Neuronal stem cell (in vitro differentiated cells): ENCODE measurements at regions not wholly inside any gene's neighbourhood (a gene's known extent, or its start where the extent isn't known, plus 50 kb on each side); places are given as distances from the start of the nearest gene placed in this dataset.

ENCODE experiments used
- DNase-seq: peaks from one replicate; pipeline ENCODE4 v3.0.0-alpha.2; 2013; ENCODE audit warnings: low spot score
- H2AFZ ChIP-seq: one replicate; pipeline ENCODE4 v1.6.1; 2013; ENCODE audit warnings: mild to moderate bottlenecking, low read length, inconsistent platforms
- H2AK5ac ChIP-seq: 2 replicates; pipeline ENCODE4 v1.6.1; 2013; ENCODE audit warnings: low read depth, mild to moderate bottlenecking, inconsistent platforms, low read length, moderate library complexity, mixed read lengths
- H2BK120ac ChIP-seq: 2 replicates; pipeline ENCODE4 v1.6.1; 2013; ENCODE audit warnings: low read depth, mild to moderate bottlenecking, inconsistent platforms, low read length, moderate library complexity, mixed read lengths
- H2BK12ac ChIP-seq: one replicate; pipeline ENCODE4 v1.6.1; 2013; ENCODE audit warnings: low read length, inconsistent platforms
- H2BK15ac ChIP-seq: 2 replicates; pipeline ENCODE4 v1.6.1; 2013; ENCODE audit warnings: mild to moderate bottlenecking, low read length, inconsistent platforms, mixed read lengths
- H2BK5ac ChIP-seq: one replicate; pipeline ENCODE4 v1.6.1; 2013; ENCODE audit warnings: inconsistent platforms, mild to moderate bottlenecking, low read length, moderate library complexity
- H3K14ac ChIP-seq: one replicate; pipeline ENCODE4 v1.6.1; 2013; ENCODE audit warnings: low read length, inconsistent platforms
- H3K18ac ChIP-seq: 2 replicates; pipeline ENCODE4 v1.6.1; 2013; ENCODE audit warnings: low read length, inconsistent platforms
- H3K23ac ChIP-seq: 2 replicates; pipeline ENCODE4 v1.6.1; 2013; ENCODE audit warnings: low read depth, mild to moderate bottlenecking, mixed read lengths, low read length, inconsistent platforms; ENCODE audit not compliant: poor library complexity
- H3K27ac ChIP-seq: replicated peaks from 3 replicates; pipeline ENCODE4 v1.5.1; 2013; ENCODE audit warnings: low read length, inconsistent platforms
- H3K27me3 ChIP-seq, 3 experiments: 2 replicates each; pipeline ENCODE4 v1.6.1; 2013; ENCODE audit warnings: low read length in 3 of 3, mild to moderate bottlenecking in 2 of 3, inconsistent platforms in 1 of 3, low read depth in 1 of 3, mixed read lengths in 1 of 3, moderate library complexity in 1 of 3; ENCODE audit not compliant: control insufficient read depth in 3 of 3, insufficient read depth in 3 of 3
- H3K36me3 ChIP-seq, 2 donors: replicated peaks in 1 of 2; 2 replicates each; pipeline ENCODE4 v1.6.1; 2013; ENCODE audit warnings: low read length in 2 of 2; ENCODE audit not compliant: control insufficient read depth in 2 of 2, insufficient read depth in 2 of 2
- H3K4ac ChIP-seq: 2 replicates; pipeline ENCODE4 v1.6.1; 2013; ENCODE audit warnings: inconsistent platforms, mild to moderate bottlenecking, low read length, moderate library complexity
- H3K4me1 ChIP-seq, 2 donors: 1 replicate in 1 of 2; 2 replicates in 1 of 2; pipeline ENCODE4 v1.6.1; 2013; ENCODE audit warnings: low read length in 2 of 2, low read depth in 1 of 2; ENCODE audit not compliant: control insufficient read depth in 2 of 2, insufficient read depth in 1 of 2
- H3K4me2 ChIP-seq: one replicate; pipeline ENCODE4 v1.6.1; 2013; ENCODE audit warnings: mild to moderate bottlenecking, low read length, inconsistent platforms; ENCODE audit not compliant: insufficient read depth, poor library complexity, severe bottlenecking
- H3K4me3 ChIP-seq, 2 donors: 2 replicates each; pipeline ENCODE4 v1.5.1; 2013; ENCODE audit warnings: low read length in 2 of 2, mild to moderate bottlenecking in 2 of 2, inconsistent platforms in 1 of 2, moderate library complexity in 1 of 2
- H3K79me1 ChIP-seq: one replicate; pipeline ENCODE4 v1.6.1; 2013; ENCODE audit warnings: low read depth, mild to moderate bottlenecking, inconsistent platforms, low read length, moderate library complexity
- H3K9ac ChIP-seq: one replicate; pipeline ENCODE4 v1.6.1; 2013; ENCODE audit warnings: mild to moderate bottlenecking, low read depth, low read length, inconsistent platforms; ENCODE audit not compliant: poor library complexity
- H3K9me3 ChIP-seq, 2 donors: replicated peaks in 1 of 2; 2 replicates each; pipeline versions ENCODE3 to v1.6.1; 2013; ENCODE audit warnings: low read length in 2 of 2, mild to moderate bottlenecking in 2 of 2, inconsistent platforms in 1 of 2, low read depth in 1 of 2, mixed read lengths in 1 of 2, moderate library complexity in 1 of 2; ENCODE audit not compliant: control insufficient read depth in 2 of 2, insufficient read depth in 1 of 2
- H4K8ac ChIP-seq: one replicate; pipeline ENCODE4 v1.6.1; 2013; ENCODE audit warnings: low read depth, mild to moderate bottlenecking, inconsistent platforms, low read length, moderate library complexity
- H4K91ac ChIP-seq: one replicate; pipeline ENCODE4 v1.6.1; 2013; ENCODE audit warnings: low read length, low read depth, mild to moderate bottlenecking, inconsistent platforms; ENCODE audit not compliant: poor library complexity
- WGBS, 2 donors: extraction: QIAGEN DNeasy Blood & Tissue Kit; methylation state at CpG; one replicate each; pipeline ENCODE4 v1.1.7; 2013; ENCODE audit warnings: missing lambda C conversion rate in 2 of 2, mixed read lengths in 1 of 2; ENCODE audit not compliant: insufficient read length in 2 of 2, insufficient replicate concordance in 1 of 2; ENCODE audit errors: extremely low coverage in 2 of 2; 5-methylcytosine and 5-hydroxymethylcytosine counted together

DNA sequence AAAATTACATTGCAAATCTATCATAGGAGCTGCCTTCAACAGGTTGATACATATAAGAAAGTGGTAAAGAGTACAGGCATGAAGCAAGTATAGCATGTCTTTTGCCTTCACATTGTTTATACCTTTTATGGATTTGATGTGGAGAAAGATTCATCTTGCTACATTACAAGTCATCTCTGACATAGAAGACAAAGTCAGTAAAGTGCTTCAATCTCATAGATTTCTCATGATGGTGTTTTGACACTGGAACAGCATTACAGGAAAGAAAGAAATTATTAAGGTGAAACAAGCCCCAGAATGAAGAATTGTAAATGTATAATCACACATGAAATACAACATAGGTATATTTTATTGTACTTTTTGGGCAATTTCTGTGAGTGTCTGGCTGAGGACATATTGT is 580.7 kb upstream of the MMS22L start:
- Histone ChIP-seq H2BK5ac (no peak overlapping the region), H3K14ac (no peak overlapping the region), H3K9me3 (no peaks in the 10 kb centered on the region), H3K4ac (no peak overlapping the region), H3K27me3 (no peaks in the 10 kb centered on the region), H3K23ac (no peak overlapping the region), H3K27ac (no peak overlapping the region), H2BK12ac (no peak overlapping the region), H3K9ac (no peak overlapping the region), H2AFZ (no peak overlapping the region), H3K79me1 (no peaks in the 10 kb centered on the region), H2AK5ac (no peak overlapping the region), H4K8ac (no peak overlapping the region), H2BK120ac (no peak overlapping the region), H3K4me2 (no peak overlapping the region), H3K4me3 (no peak overlapping the region), H2BK15ac (no peak overlapping the region), H3K36me3 (no peaks in the 10 kb centered on the region), H3K4me1 (peaks cover 0 to 3% of the 10 kb centered on the region in 2 donors), H4K91ac (no peak overlapping the region), H3K18ac (no peak overlapping the region)
- no peak for DNase-seq

DNA sequence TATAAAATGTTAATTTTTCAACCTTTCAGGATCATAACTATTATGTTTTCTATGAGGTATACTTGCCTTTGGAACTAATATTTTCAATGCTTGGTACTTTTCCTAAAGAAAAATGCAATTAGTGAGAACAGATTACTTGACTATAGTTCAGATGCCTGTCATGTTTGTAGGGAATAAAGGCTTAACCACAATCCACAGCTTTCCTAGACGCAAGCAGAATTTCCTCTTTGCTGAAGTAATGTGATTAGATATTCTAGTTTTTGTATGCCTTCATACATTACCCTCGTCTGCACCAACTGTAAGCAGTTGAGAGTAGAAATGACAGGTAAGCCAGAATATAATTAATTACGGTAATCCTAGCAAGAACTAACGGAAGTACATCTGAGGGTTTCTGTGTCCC is 581.4 kb upstream of the MMS22L start:
- Histone ChIP-seq H4K8ac (no peak overlapping the region), H2AFZ (no peak overlapping the region), H2BK15ac (no peak overlapping the region), H2AK5ac (no peak overlapping the region), H2BK12ac (no peak overlapping the region), H3K79me1 (no peaks in the 10 kb centered on the region), H3K4me3 (no peak overlapping the region), H3K9ac (no peak overlapping the region), H2BK5ac (no peak overlapping the region), H3K4ac (no peak overlapping the region), H2BK120ac (no peak overlapping the region), H3K18ac (no peak overlapping the region), H3K27ac (no peak overlapping the region), H3K27me3 (no peaks in the 10 kb centered on the region), H3K4me2 (no peak overlapping the region), H3K23ac (no peak overlapping the region), H3K14ac (no peak overlapping the region), H3K4me1 (peaks cover 0 to 3% of the 10 kb centered on the region in 2 donors), H3K36me3 (no peaks in the 10 kb centered on the region), H3K9me3 (no peaks in the 10 kb centered on the region), H4K91ac (no peak overlapping the region)
- WGBS, 2 donors, result no CpG with 5 or more reads among the region's 4 CpGs
- no peak for DNase-seq

DNA sequence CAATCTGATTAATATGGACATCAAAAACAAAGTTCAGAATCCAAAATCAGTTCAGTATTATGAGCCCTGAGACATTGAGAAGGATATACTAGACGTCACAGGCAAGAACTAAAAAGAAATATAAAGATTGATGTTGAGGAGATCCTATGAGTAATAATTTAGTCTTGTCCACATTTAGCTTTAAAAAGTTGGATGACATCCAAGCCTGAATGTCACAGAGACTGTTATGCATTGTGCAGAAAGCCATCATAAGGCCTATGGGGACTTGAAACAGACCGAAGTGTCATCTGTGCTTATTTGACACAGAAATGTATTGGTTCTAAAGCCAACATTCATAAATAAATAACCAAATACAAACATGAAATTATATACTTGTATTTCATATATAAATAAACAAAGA is 581.8 kb upstream of the MMS22L start:
- no peaks in the 10 kb centered on the region for H3K27me3 ChIP-seq
- H2AFZ ChIP-seq, result no peak overlapping the region
- no peaks in the 10 kb centered on the region for H3K36me3 ChIP-seq
- no peak overlapping the region for H3K4me3 ChIP-seq
- H2BK5ac ChIP-seq, result no peak overlapping the region
- peaks cover 0 to 3% of the 10 kb centered on the region in 2 donors for H3K4me1 ChIP-seq
- H2BK15ac ChIP-seq, result no peak overlapping the region
- DNase-seq, result no peak
- no peak overlapping the region for H3K14ac ChIP-seq
- H3K9ac ChIP-seq, result no peak overlapping the region
- H3K4ac ChIP-seq, result no peak overlapping the region
- no peak overlapping the region for H3K18ac ChIP-seq
- no peaks in the 10 kb centered on the region for H3K9me3 ChIP-seq
- no peak overlapping the region for H3K27ac ChIP-seq
- no peak overlapping the region for H4K8ac ChIP-seq
- H2AK5ac ChIP-seq, result no peak overlapping the region
- no peak overlapping the region for H4K91ac ChIP-seq
- no peak overlapping the region for H3K23ac ChIP-seq
- no peaks in the 10 kb centered on the region for H3K79me1 ChIP-seq
- H3K4me2 ChIP-seq, result no peak overlapping the region
- no peak overlapping the region for H2BK120ac ChIP-seq
- no peak overlapping the region for H2BK12ac ChIP-seq
- no CpG with 5 or more reads among the region's 2 CpGs for WGBS, 2 donors

DNA sequence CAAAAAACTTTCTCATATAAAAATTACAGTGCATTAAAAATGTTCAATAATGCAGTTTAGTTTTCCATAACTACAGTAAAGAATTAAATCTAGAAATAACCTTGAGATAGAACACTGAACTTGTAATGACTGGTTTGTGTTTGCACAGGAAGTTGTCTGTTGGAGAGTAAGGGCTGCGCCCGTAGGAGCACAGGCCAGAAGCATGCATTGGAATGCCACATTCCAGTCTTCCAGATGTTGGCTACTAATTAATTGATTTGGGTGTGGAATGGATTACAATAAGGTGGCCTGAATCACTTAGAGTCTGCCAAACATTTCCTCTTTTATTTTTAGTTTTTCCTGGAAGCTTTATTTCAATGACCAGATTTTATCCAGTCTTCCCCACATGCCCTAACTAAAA is 582.6 kb upstream of the MMS22L start:
- H3K4me2 ChIP-seq, result no peak overlapping the region
- no peak overlapping the region for H3K23ac ChIP-seq
- H3K18ac ChIP-seq, result no peak overlapping the region
- H3K27me3 ChIP-seq, result no peaks in the 10 kb centered on the region
- peaks cover 0 to 2% of the 10 kb centered on the region in 2 donors for H3K4me1 ChIP-seq
- peak overlapping the region; percentile 28 for H2AFZ ChIP-seq
- H3K36me3 ChIP-seq, result no peaks in the 10 kb centered on the region
- H3K4ac ChIP-seq, result no peak overlapping the region
- no peak overlapping the region for H2BK15ac ChIP-seq
- no peaks in the 10 kb centered on the region for H3K79me1 ChIP-seq
- H2AK5ac ChIP-seq, result no peak overlapping the region
- no CpG with 5 or more reads among the region's 2 CpGs for WGBS, 2 donors
- H3K4me3 ChIP-seq, result no peak overlapping the region
- no peak overlapping the region for H2BK5ac ChIP-seq
- no peak overlapping the region for H3K27ac ChIP-seq
- H2BK12ac ChIP-seq, result no peak overlapping the region
- DNase-seq, result no peak
- no peak overlapping the region for H2BK120ac ChIP-seq
- no peak overlapping the region for H4K91ac ChIP-seq
- no peak overlapping the region for H3K14ac ChIP-seq
- no peak overlapping the region for H4K8ac ChIP-seq
- no peaks in the 10 kb centered on the region for H3K9me3 ChIP-seq
- no peak overlapping the region for H3K9ac ChIP-seq
